Liver (tissue), 8 donors: ENCODE measurements at regions not wholly inside any gene's neighbourhood (a gene's known extent, or its start where the extent isn't known, plus 50 kb on each side); places are given as distances from the start of the nearest gene placed in this dataset.

ENCODE experiments used
- DNase-seq: peaks from one replicate; pipeline ENCODE4 v3.0.0-alpha.2; 2017; ENCODE audit warnings: low spot score
- H3K27ac ChIP-seq, 2 donors: one replicate each; pipeline ENCODE4 v1.7.0; 2013; ENCODE audit warnings: inconsistent platforms in 2 of 2, low read length in 2 of 2, control low read depth in 1 of 2, low read depth in 1 of 2, mild to moderate bottlenecking in 1 of 2
- H3K27me3 ChIP-seq, 4 donors: one replicate each; pipeline versions ENCODE4 v1.6.1 to v1.7.0; 2013; ENCODE audit warnings: low read length in 3 of 4, inconsistent platforms in 1 of 4, mild to moderate bottlenecking in 1 of 4, moderate library complexity in 1 of 4; ENCODE audit not compliant: control insufficient read depth in 4 of 4, insufficient read depth in 4 of 4
- H3K36me3 ChIP-seq, 4 donors: one replicate each; pipeline versions ENCODE4 v1.6.1 to v1.7.0; 2013; ENCODE audit warnings: low read length in 3 of 4, mild to moderate bottlenecking in 3 of 4, low read depth in 1 of 4, moderate library complexity in 1 of 4; ENCODE audit not compliant: control insufficient read depth in 4 of 4, insufficient read depth in 3 of 4
- H3K4me1 ChIP-seq, 4 donors: one replicate each; pipeline versions ENCODE4 v1.6.1 to v1.7.0; 2013; ENCODE audit warnings: low read length in 3 of 4, mild to moderate bottlenecking in 3 of 4, moderate library complexity in 1 of 4; ENCODE audit not compliant: control insufficient read depth in 4 of 4, insufficient read depth in 4 of 4
- H3K4me3 ChIP-seq, 3 donors: one replicate each; pipeline versions ENCODE4 v1.6.1 to v1.7.0; 2013; ENCODE audit warnings: low read length in 3 of 3, control low read depth in 1 of 3, low read depth in 1 of 3, mild to moderate bottlenecking in 1 of 3
- H3K9ac ChIP-seq, 2 donors: one replicate each; pipeline ENCODE4 v1.7.0; 2013; ENCODE audit warnings: low read length in 2 of 2, mild to moderate bottlenecking in 2 of 2, moderate library complexity in 2 of 2, control low read depth in 1 of 2, low read depth in 1 of 2
- H3K9me3 ChIP-seq, 4 donors: one replicate each; pipeline versions ENCODE4 v1.6.1 to v1.7.0; 2013; ENCODE audit warnings: low read length in 3 of 4; ENCODE audit not compliant: control insufficient read depth in 4 of 4
- EGR1 ChIP-seq, 2 donors: IDR thresholded peaks; 2 replicates each; pipeline ENCODE4 v1.6.1; 2016 to 2018; ENCODE audit warnings: antibody characterized with exemption in 2 of 2, low read depth in 2 of 2
- FOXA1 ChIP-seq: IDR thresholded peaks from 2 replicates; pipeline ENCODE4 v1.6.1; 2016; ENCODE audit warnings: antibody characterized with exemption
- FOXA2 ChIP-seq: IDR thresholded peaks from 2 replicates; pipeline ENCODE4 v1.6.1; 2016; ENCODE audit warnings: antibody characterized with exemption
- GABPA ChIP-seq, 2 donors: IDR thresholded peaks in 1 of 2; conservative IDR thresholded peaks in 1 of 2; 2 replicates each; pipeline ENCODE4 v1.6.1; 2016; ENCODE audit warnings: antibody characterized with exemption in 2 of 2, mild to moderate bottlenecking in 1 of 2, moderate library complexity in 1 of 2
- HNF4A ChIP-seq, 2 donors: conservative IDR thresholded peaks; 2 replicates each; pipeline ENCODE4 v1.6.1; 2016; ENCODE audit warnings: antibody characterized with exemption in 2 of 2, mild to moderate bottlenecking in 2 of 2
- HNF4G ChIP-seq: IDR thresholded peaks from 2 replicates; pipeline ENCODE4 v1.6.1; 2016; ENCODE audit warnings: antibody characterized with exemption
- JUND ChIP-seq, 2 donors: IDR thresholded peaks; 2 replicates each; pipeline ENCODE4 v1.6.1; 2016; ENCODE audit warnings: antibody characterized with exemption in 2 of 2
- NR2F2 ChIP-seq: IDR thresholded peaks from 2 replicates; pipeline ENCODE4 v1.6.1; 2016; ENCODE audit warnings: antibody characterized with exemption
- RAD21 ChIP-seq, 2 donors: IDR thresholded peaks; 2 replicates each; pipeline ENCODE4 v1.6.1; 2016; ENCODE audit warnings: antibody characterized with exemption in 2 of 2, mild to moderate bottlenecking in 2 of 2
- RXRA ChIP-seq, 2 donors: IDR thresholded peaks; 2 replicates each; pipeline ENCODE4 v1.6.1; 2017 to 2018; ENCODE audit warnings: antibody characterized with exemption in 2 of 2, mild to moderate bottlenecking in 1 of 2
- SP1 ChIP-seq: IDR thresholded peaks from 2 replicates; pipeline ENCODE4 v1.6.1; 2018; ENCODE audit warnings: antibody characterized with exemption, mild to moderate bottlenecking
- TAF1 ChIP-seq: conservative IDR thresholded peaks from 2 replicates; pipeline ENCODE4 v1.6.1; 2016; ENCODE audit warnings: antibody characterized with exemption, mild to moderate bottlenecking
- YY1 ChIP-seq: IDR thresholded peaks from 2 replicates; pipeline ENCODE4 v1.6.1; 2016; ENCODE audit warnings: antibody characterized with exemption, mild to moderate bottlenecking
- WGBS: extraction: QIAGEN DNeasy Blood & Tissue Kit; methylation state at CpG from one replicate; pipeline ENCODE4 v1.1.7; 2013; 5-methylcytosine and 5-hydroxymethylcytosine counted together
- TF ChIP-seq, protein P1 (sequence below): IDR thresholded peaks from 2 replicates; pipeline ENCODE4 v1.6.1; 2016; ENCODE audit warnings: antibody characterized with exemption
- TF ChIP-seq, protein P2 (sequence below): IDR thresholded peaks from 2 replicates; pipeline ENCODE4 v1.6.1; 2016; ENCODE audit warnings: antibody characterized with exemption
- TF ChIP-seq, protein P3 (sequence below): IDR thresholded peaks from 2 replicates; pipeline ENCODE4 v1.6.1; 2016; ENCODE audit warnings: antibody characterized with exemption
- TF ChIP-seq, protein P4 (sequence below): fragments of 150-350 bp; IDR thresholded peaks from 2 replicates; pipeline ENCODE4 v1.5.1; 2017; ENCODE audit warnings: improper control_type of control experiment, low read depth, low read length; ENCODE audit not compliant: missing input control
- donor health status: healthy.
- donor health status: healthy.
- donor health status: healthy.
- donor health status: healthy.
- donor health status: healthy.

DNA sequence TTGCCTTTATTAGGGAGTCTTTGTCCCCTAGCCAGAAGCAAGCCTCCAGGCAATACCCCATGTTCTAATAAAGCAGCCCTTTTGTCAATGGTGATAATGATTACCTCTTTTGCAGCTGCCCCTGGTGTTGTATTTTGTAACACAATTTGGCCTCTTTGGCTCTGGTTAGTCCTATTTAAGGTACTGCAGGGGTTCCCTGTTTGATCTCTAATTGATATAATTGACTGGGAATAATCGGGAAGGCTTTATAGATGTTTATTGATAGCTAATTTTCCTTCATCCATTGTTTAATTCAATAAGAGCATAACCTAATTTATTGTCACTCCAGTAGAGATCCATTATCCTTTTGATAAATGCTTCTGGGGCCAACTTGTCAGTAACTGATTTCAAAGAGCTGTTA is 537.2 kb downstream of the PKHD1 start:
- H3K27me3 ChIP-seq: no peaks in the 10 kb centered on the region
- H3K4me3 ChIP-seq: no peak overlapping the region
- 69% methylated on average over 1 of the region's 1 CpG for WGBS
- H3K36me3 ChIP-seq: no peaks in the 10 kb centered on the region
- TF ChIP-seq, protein P1, sequence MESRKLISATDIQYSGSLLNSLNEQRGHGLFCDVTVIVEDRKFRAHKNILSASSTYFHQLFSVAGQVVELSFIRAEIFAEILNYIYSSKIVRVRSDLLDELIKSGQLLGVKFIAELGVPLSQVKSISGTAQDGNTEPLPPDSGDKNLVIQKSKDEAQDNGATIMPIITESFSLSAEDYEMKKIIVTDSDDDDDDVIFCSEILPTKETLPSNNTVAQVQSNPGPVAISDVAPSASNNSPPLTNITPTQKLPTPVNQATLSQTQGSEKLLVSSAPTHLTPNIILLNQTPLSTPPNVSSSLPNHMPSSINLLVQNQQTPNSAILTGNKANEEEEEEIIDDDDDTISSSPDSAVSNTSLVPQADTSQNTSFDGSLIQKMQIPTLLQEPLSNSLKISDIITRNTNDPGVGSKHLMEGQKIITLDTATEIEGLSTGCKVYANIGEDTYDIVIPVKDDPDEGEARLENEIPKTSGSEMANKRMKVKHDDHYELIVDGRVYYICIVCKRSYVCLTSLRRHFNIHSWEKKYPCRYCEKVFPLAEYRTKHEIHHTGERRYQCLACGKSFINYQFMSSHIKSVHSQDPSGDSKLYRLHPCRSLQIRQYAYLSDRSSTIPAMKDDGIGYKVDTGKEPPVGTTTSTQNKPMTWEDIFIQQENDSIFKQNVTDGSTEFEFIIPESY: no peak
- TF ChIP-seq RAD21 (IDR thresholded peaks at IDR 0.05) (no peak), HNF4A (conservative IDR thresholded peaks at IDR 0.05) (no peak), GABPA (IDR thresholded peaks at IDR 0.05 in 1 of 2, conservative IDR thresholded peaks at IDR 0.05 in 1 of 2) (no peak), HNF4G (no peak), TAF1 (no peak), SP1 (no peak), NR2F2 (no peak), RXRA (IDR thresholded peaks at IDR 0.05) (no peak), EGR1 (IDR thresholded peaks at IDR 0.05; ENCODE audit: low read depth in 2 of 2) (no peak), FOXA2 (no peak), YY1 (no peak), JUND (IDR thresholded peaks at IDR 0.05) (no peak), FOXA1 (no peak)
- TF ChIP-seq, protein P2, sequence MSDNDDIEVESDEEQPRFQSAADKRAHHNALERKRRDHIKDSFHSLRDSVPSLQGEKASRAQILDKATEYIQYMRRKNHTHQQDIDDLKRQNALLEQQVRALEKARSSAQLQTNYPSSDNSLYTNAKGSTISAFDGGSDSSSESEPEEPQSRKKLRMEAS: no peak
- TF ChIP-seq, protein P3, sequence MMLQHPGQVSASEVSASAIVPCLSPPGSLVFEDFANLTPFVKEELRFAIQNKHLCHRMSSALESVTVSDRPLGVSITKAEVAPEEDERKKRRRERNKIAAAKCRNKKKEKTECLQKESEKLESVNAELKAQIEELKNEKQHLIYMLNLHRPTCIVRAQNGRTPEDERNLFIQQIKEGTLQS: no peak
- TF ChIP-seq, protein P4, sequence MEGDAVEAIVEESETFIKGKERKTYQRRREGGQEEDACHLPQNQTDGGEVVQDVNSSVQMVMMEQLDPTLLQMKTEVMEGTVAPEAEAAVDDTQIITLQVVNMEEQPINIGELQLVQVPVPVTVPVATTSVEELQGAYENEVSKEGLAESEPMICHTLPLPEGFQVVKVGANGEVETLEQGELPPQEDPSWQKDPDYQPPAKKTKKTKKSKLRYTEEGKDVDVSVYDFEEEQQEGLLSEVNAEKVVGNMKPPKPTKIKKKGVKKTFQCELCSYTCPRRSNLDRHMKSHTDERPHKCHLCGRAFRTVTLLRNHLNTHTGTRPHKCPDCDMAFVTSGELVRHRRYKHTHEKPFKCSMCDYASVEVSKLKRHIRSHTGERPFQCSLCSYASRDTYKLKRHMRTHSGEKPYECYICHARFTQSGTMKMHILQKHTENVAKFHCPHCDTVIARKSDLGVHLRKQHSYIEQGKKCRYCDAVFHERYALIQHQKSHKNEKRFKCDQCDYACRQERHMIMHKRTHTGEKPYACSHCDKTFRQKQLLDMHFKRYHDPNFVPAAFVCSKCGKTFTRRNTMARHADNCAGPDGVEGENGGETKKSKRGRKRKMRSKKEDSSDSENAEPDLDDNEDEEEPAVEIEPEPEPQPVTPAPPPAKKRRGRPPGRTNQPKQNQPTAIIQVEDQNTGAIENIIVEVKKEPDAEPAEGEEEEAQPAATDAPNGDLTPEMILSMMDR: no peak
- no peaks in the 10 kb centered on the region for H3K9me3 ChIP-seq
- DNase-seq: no peak
- H3K4me1 ChIP-seq: no peaks in the 10 kb centered on the region
- no peak overlapping the region for H3K27ac ChIP-seq
- H3K9ac ChIP-seq: no peak overlapping the region

DNA sequence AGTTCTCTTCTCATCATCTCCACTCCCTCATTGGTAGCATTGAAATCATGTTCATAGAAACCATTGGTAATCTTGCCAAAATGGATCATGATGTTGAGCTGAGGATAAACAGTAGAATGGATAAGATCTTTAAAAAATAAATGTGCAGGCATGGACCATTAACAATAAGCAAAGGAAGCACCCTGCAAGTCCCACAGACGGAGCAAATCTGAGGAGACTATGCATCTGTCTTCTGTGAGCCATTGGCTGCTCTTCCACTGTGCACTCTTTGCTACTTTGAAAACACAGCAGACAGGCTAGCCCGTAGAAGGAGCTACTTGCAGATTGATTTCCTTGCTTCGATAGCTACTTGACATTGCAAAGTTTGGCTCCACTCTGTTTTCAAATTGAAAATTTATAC is 535.0 kb downstream of the PKHD1 start:
- TF ChIP-seq FOXA2 (no peak), HNF4G (no peak), FOXA1 (no peak), SP1 (no peak), RAD21 (IDR thresholded peaks at IDR 0.05) (no peak), HNF4A (conservative IDR thresholded peaks at IDR 0.05) (no peak), JUND (IDR thresholded peaks at IDR 0.05) (no peak), GABPA (IDR thresholded peaks at IDR 0.05 in 1 of 2, conservative IDR thresholded peaks at IDR 0.05 in 1 of 2) (no peak)
- TF ChIP-seq, protein P2: no peak
- TF ChIP-seq, protein P3: no peak
- Histone ChIP-seq H3K4me1 (no peaks in the 10 kb centered on the region), H3K4me3 (no peak overlapping the region), H3K9me3 (no peaks in the 10 kb centered on the region), H3K9ac (no peak overlapping the region), H3K36me3 (no peaks in the 10 kb centered on the region), H3K27me3 (no peaks in the 10 kb centered on the region), H3K27ac (no peak overlapping the region)
- DNase-seq: no peak
- WGBS: 72% methylated on average over 3 of the region's 3 CpGs
